Effector memory CD8-positive, alpha-beta T cell (primary cell): ENCODE measurements at regions not wholly inside any gene's neighbourhood (a gene's known extent, or its start where the extent isn't known, plus 50 kb on each side); places are given as distances from the start of the nearest gene placed in this dataset.
"Not testable (repeated sequence)": the region's sequence is repeated elsewhere in the genome, so short reads cannot be mapped to it uniquely, and the experiment has no call there.

Experiments used
- ATAC-seq: fragments of 150-1000 bp; cut with Tn5 transposase; replicated peaks from 2 replicates; pipeline ENCODE4 v1.10.0; 2021; ENCODE audit warnings: mild to moderate bottlenecking, moderate library complexity
- DNase-seq, 3 experiments: peaks; one replicate each; pipeline ENCODE4 v3.0.0; 2021
- H3K27ac Mint-ChIP-seq, 2 donors: one replicate each; pipeline ENCODE4 v1.8.0; 2022; ENCODE audit warnings: mild to moderate bottlenecking in 2 of 2, mixed read lengths in 2 of 2, moderate library complexity in 2 of 2
- H3K27me3 Mint-ChIP-seq, 2 donors: one replicate each; pipeline ENCODE4 v1.8.0; 2022; ENCODE audit warnings: mixed read lengths in 2 of 2
- H3K36me3 Mint-ChIP-seq: one replicate; pipeline ENCODE4 v1.8.0; 2022; ENCODE audit warnings: mild to moderate bottlenecking, moderate library complexity, mixed read lengths; ENCODE audit not compliant: insufficient read depth
- H3K4me1 Mint-ChIP-seq, 2 donors: one replicate each; pipeline ENCODE4 v1.8.0; 2022; ENCODE audit warnings: low read depth in 2 of 2, mixed read lengths in 2 of 2
- H3K4me3 Mint-ChIP-seq, 2 donors: one replicate each; pipeline ENCODE4 v1.8.0; 2022; ENCODE audit warnings: mild to moderate bottlenecking in 2 of 2, mixed read lengths in 2 of 2, moderate library complexity in 2 of 2
- H3K9me3 Mint-ChIP-seq, 2 donors: one replicate each; pipeline ENCODE4 v1.8.0; 2022; ENCODE audit warnings: mixed read lengths in 2 of 2

DNA sequence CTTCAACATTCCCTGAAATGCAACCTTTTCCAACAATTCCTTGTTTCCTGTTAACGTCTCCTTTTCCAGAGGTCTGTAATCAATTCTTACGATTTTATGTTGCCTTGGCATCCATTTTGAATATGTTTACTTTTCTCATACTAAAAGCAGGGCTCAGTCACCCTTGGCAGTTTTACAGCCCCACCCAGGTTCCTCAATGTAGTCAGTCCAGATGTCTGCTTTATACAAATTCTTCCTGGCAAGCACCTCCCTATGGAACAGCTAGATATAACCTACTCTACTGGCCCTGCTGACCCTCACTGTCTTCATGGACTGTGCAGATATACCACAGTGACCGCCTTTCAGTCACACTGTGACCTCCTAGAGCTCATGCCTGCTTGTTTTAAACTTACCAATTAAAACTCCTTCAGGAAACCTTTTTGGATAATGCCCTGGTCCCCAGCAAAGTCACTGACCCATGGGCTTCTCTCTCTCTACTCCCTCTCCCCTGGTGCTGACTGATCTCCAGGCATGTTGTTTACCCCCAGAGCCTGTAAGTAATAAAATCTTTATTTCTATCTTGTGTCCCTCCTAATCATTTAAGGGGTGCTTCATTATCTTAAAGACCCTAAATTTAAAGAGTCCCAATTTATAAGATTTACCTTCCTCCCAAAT, 147.1 kb upstream of the STEAP1 start:
- Mint-ChIP-seq H3K36me3 (no peaks in the 10 kb centered on the region), H3K4me3 (no peak overlapping the region), H3K27me3 (no peaks in the 10 kb centered on the region), H3K27ac (no peak overlapping the region), H3K4me1 (no peaks in the 10 kb centered on the region), H3K9me3 (no peaks in the 10 kb centered on the region)
- DNase-seq = no peak
- no peak for ATAC-seq

DNA sequence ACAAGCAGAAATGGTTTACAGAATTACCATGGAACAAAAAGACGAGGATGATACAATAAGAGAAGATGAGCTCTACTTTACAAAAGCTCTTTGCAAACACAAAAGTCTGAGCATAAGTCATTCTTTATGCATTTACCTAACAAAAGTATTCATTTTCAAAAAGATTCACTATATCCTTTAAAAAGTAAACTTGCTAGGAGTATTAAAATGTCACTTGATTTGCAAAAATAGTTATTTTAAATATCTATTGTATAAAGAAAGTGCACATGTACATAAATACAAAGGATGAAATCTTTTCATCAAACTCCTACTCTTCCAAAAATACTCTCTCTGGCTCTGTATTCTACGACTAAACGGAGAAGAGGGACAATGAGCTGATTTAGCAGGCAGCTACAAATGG, 146.4 kb upstream of the STEAP1 start:
- H3K9me3 Mint-ChIP-seq = no peaks in the 10 kb centered on the region
- no peak for DNase-seq
- no peak overlapping the region for H3K4me3 Mint-ChIP-seq
- no peak for ATAC-seq
- H3K27me3 Mint-ChIP-seq = no peaks in the 10 kb centered on the region
- no peaks in the 10 kb centered on the region for H3K36me3 Mint-ChIP-seq
- no peak overlapping the region for H3K27ac Mint-ChIP-seq
- H3K4me1 Mint-ChIP-seq = no peaks in the 10 kb centered on the region

DNA sequence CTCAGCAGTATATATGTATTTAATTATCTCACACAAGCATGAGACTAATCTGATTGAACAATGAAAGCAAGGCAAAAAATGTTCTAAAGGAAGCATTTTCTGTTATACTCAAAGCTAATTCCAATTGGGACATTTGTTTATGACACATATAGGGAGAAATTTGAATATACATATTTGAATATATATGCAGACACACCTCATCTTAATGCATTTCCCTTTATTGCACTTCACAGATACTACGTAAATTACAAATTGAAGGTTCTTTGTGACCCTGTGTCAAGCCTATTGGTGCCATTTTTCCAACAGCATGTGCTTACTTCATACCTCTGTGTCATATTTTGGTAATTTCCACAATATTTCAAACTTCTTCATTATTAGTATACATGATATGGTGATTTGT, 132.1 kb upstream of the STEAP1 start:
- Mint-ChIP-seq H3K27ac (no peak overlapping the region), H3K36me3 (no peaks in the 10 kb centered on the region), H3K4me3 (no peak overlapping the region), H3K27me3 (no peaks in the 10 kb centered on the region), H3K4me1 (no peaks in the 10 kb centered on the region), H3K9me3 (peaks cover 3 to 11% of the 10 kb centered on the region in 2 donors)
- ATAC-seq (no peak), DNase-seq (no peak)

DNA sequence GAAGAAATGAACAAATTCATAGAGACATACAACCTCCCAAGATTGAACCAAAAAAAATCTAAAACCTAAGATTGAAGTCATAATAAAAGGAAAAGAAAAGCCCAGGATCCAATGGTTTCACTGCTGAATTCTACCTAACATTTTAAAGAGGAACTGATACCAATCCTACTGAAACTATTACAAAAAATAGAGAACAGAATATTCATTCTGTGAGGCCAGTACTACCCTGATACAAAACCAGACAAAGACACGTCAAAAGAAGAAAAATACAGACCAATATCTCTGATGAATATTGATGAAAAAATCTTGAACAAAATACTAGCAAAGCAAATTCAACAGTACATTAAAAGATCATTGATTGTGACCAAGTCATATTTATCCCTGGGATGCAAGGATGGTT, 128.5 kb upstream of the STEAP1 start:
- peaks cover 13 to 14% of the 10 kb centered on the region in 2 donors for H3K9me3 Mint-ChIP-seq

DNA sequence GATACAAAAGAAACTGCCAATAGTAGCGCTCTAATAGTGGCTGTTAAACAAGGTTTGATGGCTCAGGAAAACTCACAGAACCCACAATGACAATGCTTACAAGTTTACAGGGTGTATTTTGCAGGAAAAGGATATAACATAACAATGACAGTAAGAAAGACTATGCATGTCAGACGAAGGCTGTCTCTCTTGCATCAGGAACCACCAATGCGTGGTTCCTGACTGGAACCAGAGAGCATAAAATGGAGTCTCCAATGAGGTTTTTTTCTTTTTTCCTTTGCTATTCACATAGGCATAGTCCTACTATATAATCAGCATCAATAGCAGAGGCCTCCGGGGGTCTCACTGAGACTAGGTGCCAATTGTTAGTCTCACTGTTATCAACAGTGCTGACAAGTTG, 120.4 kb upstream of the STEAP1 start:
- H3K9me3 Mint-ChIP-seq = peaks cover 5 to 7% of the 10 kb centered on the region in 2 donors
- no peaks in the 10 kb centered on the region for H3K4me1 Mint-ChIP-seq
- ATAC-seq (no peak), DNase-seq (no peak)
- H3K27ac Mint-ChIP-seq = no peak overlapping the region
- H3K27me3 Mint-ChIP-seq = no peaks in the 10 kb centered on the region
- no peak overlapping the region for H3K4me3 Mint-ChIP-seq
- H3K36me3 Mint-ChIP-seq = no peaks in the 10 kb centered on the region

More for the DNA sequence above, 128.5 kb upstream of the STEAP1 start:
- Mint-ChIP-seq H3K4me3 (no peak overlapping the region), H3K4me1 (no peaks in the 10 kb centered on the region), H3K36me3 (no peaks in the 10 kb centered on the region), H3K27me3 (no peaks in the 10 kb centered on the region), H3K27ac (no peak overlapping the region)
- ATAC-seq = no peak
- DNase-seq = no peak

DNA sequence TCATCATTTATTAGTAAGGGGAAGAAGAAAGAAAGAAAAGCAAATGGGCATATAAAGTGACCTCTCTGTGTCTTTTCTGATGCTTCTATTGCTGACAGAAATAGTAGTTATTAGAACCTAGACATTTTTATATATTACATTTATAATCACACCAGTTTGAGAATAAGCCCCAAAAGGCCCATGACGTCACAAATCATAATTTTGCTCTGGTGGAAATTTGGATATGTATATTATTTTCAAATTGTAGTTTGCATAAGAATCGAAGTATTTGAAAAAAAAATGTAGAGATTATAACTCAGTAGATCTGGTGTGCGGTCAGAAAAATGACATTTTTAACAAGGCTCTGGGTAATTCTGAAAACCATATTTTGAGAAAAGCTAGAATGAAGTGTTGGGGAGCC, 101.2 kb upstream of the STEAP1 start:
- H3K27me3 Mint-ChIP-seq = no peaks in the 10 kb centered on the region
- no peak overlapping the region for H3K27ac Mint-ChIP-seq
- H3K9me3 Mint-ChIP-seq = peaks cover 0 to 3% of the 10 kb centered on the region in 2 donors
- H3K4me3 Mint-ChIP-seq = no peak overlapping the region
- ATAC-seq = no peak
- no peaks in the 10 kb centered on the region for H3K36me3 Mint-ChIP-seq
- no peak for DNase-seq
- no peaks in the 10 kb centered on the region for H3K4me1 Mint-ChIP-seq

DNA sequence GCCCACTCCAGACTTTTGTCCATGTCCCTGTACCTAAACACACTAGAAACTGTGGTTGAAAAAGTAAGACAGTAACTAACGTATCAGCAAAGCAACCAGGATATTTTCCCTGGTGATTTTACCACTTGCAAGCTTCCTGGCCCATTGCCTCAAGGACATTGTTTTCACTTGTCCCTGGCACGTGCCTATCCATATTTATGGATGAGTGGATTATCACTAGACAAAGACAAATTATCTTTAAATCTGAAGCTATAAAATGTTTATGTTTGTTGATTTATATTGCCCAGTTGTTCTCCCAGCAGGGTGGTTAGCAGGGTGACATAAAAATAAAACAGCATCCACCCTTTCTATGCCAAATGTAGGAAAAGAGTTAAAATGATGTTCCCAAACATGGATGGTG, 93.2 kb upstream of the STEAP1 start:
- no peaks in the 10 kb centered on the region for H3K27me3 Mint-ChIP-seq
- H3K4me1 Mint-ChIP-seq = no peaks in the 10 kb centered on the region
- no peak overlapping the region for H3K4me3 Mint-ChIP-seq
- H3K9me3 Mint-ChIP-seq = peaks cover 0 to 3% of the 10 kb centered on the region in 2 donors
- no peak for DNase-seq
- ATAC-seq = no peak
- no peak overlapping the region for H3K27ac Mint-ChIP-seq
- no peaks in the 10 kb centered on the region for H3K36me3 Mint-ChIP-seq

DNA sequence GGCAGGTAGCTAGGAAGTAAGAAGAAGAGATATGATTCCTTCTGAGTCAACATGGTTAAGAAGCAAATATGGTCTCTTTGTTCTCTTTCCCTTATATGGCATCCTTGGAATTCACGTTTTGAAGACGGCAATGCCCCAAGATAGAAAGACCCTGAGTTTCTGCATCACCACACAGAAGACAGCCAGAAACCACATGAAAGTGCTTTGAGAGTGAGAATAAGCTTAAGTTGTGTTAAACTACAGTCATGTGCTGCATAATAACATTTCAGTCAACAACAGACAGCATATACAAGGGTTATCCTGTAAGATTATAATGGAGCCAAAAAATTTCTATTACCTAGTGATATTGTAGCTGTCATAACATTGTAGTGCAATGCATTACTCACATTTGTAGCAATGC, 89.9 kb upstream of the STEAP1 start:
- Mint-ChIP-seq H3K4me3 (no peak overlapping the region), H3K9me3 (peaks cover 0 to 3% of the 10 kb centered on the region in 2 donors), H3K36me3 (no peaks in the 10 kb centered on the region), H3K27ac (no peak overlapping the region), H3K27me3 (no peaks in the 10 kb centered on the region), H3K4me1 (no peaks in the 10 kb centered on the region)
- ATAC-seq (no peak), DNase-seq (no peak)

DNA sequence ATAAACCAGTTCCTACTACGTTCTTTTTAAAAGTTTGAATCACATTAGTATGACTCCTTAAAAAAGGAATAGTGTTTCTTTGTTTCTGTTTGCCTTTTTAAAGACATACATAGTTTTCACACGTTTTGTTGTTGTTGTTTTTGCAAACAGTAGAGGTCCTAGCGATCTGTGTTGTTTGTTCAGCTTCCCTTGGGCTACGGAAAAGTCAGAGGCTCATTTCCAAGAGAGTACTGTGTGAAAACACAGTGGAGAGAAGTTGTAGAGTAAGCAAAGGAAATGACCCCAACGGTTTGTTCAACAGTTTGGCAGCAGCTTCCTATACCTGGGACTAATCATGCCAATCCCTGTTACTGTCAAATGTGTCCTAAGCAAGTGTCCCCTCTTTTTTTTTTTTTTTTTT, 87.1 kb upstream of the STEAP1 start:
- H3K36me3 Mint-ChIP-seq = no peaks in the 10 kb centered on the region
- no peak overlapping the region for H3K4me3 Mint-ChIP-seq
- no peak for ATAC-seq
- H3K4me1 Mint-ChIP-seq = no peaks in the 10 kb centered on the region
- no peak overlapping the region for H3K27ac Mint-ChIP-seq
- no peaks in the 10 kb centered on the region for H3K27me3 Mint-ChIP-seq
- no peak for DNase-seq
- H3K9me3 Mint-ChIP-seq = peaks cover 0 to 6% of the 10 kb centered on the region in 2 donors

DNA sequence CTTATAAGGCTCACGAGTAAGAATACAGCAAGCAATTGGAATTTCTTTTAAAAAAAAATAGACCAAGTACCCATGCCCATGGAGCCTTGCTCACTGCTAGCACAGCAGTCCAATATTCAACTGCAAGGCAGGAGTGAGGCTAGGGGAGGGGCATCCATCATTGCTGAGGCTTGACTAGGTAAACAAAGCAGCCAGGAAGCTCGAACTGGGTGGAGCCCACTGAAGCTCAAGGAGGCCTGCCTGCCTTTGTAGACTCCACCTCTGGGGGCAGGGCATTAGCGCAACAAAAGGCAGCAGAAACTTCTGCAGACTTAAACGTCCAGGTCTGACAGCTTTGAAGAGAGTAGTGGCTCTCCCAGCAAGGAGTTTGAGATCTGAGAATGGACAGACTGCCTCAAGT, 84.0 kb upstream of the STEAP1 start:
- H3K4me1 Mint-ChIP-seq, H3K27ac Mint-ChIP-seq, H3K4me3 Mint-ChIP-seq, ATAC-seq, DNase-seq, H3K9me3 Mint-ChIP-seq, H3K27me3 Mint-ChIP-seq, H3K36me3 Mint-ChIP-seq: not testable (repeated sequence)

DNA sequence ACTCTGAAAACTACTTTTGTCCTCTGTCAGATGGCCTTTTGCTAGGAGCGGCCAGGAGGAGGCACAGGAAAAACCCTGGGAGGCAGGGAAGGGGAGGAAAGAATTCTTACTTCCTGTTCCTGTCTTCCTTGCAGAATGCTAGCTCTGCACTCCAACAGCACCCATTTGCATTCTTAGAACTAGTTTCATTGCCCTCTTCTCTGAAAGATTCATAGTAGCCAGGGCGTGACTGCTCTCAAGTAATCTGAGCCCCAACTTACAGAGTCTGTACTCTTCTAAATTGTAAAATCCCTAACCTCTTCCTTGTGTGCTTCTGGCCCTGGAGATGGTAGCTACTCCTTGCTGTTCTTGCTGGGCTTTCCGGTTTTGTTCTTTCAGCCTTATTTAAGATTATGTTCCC, 75.3 kb upstream of the STEAP1 start:
- no peak for ATAC-seq
- H3K27ac Mint-ChIP-seq = no peak overlapping the region
- H3K4me3 Mint-ChIP-seq = no peak overlapping the region
- no peaks in the 10 kb centered on the region for H3K9me3 Mint-ChIP-seq
- no peaks in the 10 kb centered on the region for H3K4me1 Mint-ChIP-seq
- H3K36me3 Mint-ChIP-seq = no peaks in the 10 kb centered on the region
- H3K27me3 Mint-ChIP-seq = no peaks in the 10 kb centered on the region
- no peak for DNase-seq

DNA sequence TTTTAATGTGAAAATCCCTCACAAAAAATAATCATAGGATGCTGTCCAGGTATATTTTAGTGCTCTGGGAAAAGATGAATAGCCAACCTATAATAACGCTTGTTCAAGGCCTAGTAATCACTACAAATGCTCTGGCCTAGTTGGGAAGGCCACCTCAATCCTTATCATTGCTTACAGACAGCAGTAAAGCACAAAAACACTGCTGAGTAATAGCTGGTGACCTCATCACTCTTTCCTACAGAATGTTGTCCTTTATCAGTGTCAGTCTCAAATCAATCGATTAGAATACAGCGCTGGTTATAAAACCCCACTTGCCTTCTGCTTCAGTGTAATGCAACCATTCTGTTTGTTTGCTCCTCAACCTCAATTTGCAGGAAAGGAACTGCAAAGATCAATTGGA, 72.6 kb upstream of the STEAP1 start:
- Mint-ChIP-seq H3K36me3 (no peaks in the 10 kb centered on the region), H3K4me3 (no peak overlapping the region), H3K27me3 (peaks cover 0 to 4% of the 10 kb centered on the region in 2 donors), H3K4me1 (no peaks in the 10 kb centered on the region), H3K27ac (no peak overlapping the region), H3K9me3 (no peaks in the 10 kb centered on the region)
- no peak for DNase-seq
- ATAC-seq = no peak

DNA sequence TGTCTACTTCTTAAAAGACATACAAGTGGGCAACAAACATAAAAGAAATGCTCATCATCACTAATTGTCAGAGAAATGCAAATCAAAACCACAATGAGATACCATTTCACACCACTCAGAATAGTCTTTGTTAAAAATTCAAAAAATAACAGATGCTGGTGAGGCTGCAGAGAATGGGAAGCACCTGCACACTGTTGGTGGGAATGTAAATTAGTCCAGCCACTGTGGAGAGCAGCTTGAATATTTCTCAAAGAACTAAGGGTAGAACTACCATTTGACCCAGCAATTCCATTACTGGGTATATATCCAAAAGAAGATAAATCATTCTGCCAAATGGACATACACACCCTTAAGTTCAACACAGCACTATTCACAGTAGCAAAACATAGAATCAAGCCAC, 61.8 kb upstream of the STEAP1 start:
- H3K4me3 Mint-ChIP-seq = no peak overlapping the region
- no peaks in the 10 kb centered on the region for H3K36me3 Mint-ChIP-seq
- peaks cover 0 to 2% of the 10 kb centered on the region in 2 donors for H3K9me3 Mint-ChIP-seq
- DNase-seq (no peak), ATAC-seq (no peak)
- no peaks in the 10 kb centered on the region for H3K4me1 Mint-ChIP-seq
- peaks cover 0 to 10% of the 10 kb centered on the region in 2 donors for H3K27me3 Mint-ChIP-seq
- no peak overlapping the region for H3K27ac Mint-ChIP-seq

DNA sequence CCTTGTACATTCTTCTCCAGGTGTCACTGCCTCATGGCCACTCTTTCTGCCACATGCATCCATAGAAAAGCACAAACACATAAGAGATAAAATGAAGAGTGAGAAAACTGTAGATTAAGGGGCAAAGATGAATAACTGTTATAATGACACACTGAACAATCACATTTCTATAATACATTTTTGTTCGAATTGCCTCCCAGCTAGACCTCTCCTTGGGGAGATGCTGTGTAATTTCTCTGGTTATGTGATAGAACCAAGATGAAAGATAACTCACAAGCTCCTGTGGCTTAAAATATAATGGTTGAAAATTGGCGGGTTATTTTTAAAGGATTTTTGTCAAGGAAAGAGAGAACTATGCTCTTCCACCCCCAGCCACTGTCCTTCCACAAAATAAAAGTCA, 60.2 kb upstream of the STEAP1 start:
- Mint-ChIP-seq H3K36me3 (no peaks in the 10 kb centered on the region), H3K4me3 (no peak overlapping the region), H3K27me3 (peaks cover 0 to 8% of the 10 kb centered on the region in 2 donors), H3K9me3 (peaks cover 0 to 2% of the 10 kb centered on the region in 2 donors), H3K4me1 (no peaks in the 10 kb centered on the region), H3K27ac (no peak overlapping the region)
- DNase-seq (no peak), ATAC-seq (no peak)
